Stimulated activated CD4-positive, alpha-beta T cell treated with anti-CD3 and anti-CD28 coated beads, Interleukin-4, amount 100 ng/mL, for 48 hours (primary cell): ENCODE measurements at regions not wholly inside any gene's neighbourhood (a gene's known extent, or its start where the extent isn't known, plus 50 kb on each side); places are given as distances from the start of the nearest gene placed in this dataset.
"Not testable (repeated sequence)": the region's sequence is repeated elsewhere in the genome, so short reads cannot be mapped to it uniquely, and the experiment has no call there.

Experiments used
- DNase-seq, 2 donors: peaks; one replicate each; pipeline ENCODE4 v3.0.0-alpha.2; 2020; ENCODE audit warnings: low read depth in 2 of 2

- DNase-seq = not testable (repeated sequence)
Measured at GRCh38 chr1:2851918-2852317, 50.4 kb upstream of the TTC34 start.

- no peak for DNase-seq
Measured at GRCh38 chr1:2853711-2854110, 52.2 kb upstream of the TTC34 start.

- DNase-seq = no peak
Measured at GRCh38 chr1:2854151-2854550, 52.7 kb upstream of the TTC34 start.

- no peak for DNase-seq
Measured at GRCh38 chr1:2854611-2855010, 53.1 kb upstream of the TTC34 start.

- DNase-seq = no peak
Measured at GRCh38 chr1:2855206-2856065, 53.9 kb upstream of the TTC34 start.

- DNase-seq = no peak
Measured at GRCh38 chr1:2856066-2856390, 54.5 kb upstream of the TTC34 start.

GRCh38 chr1:2856676-2857375 lies 55.3 kb upstream of the TTC34 start:
- no peak for DNase-seq

- no peak for DNase-seq
Measured at GRCh38 chr1:2857521-2857920, 56.0 kb upstream of the TTC34 start.

- no peak for DNase-seq
Measured at GRCh38 chr1:2858676-2859075, 57.2 kb upstream of the TTC34 start.

- DNase-seq = no peak
Measured at GRCh38 chr1:2859219-2859880, 57.9 kb upstream of the TTC34 start.

GRCh38 chr1:2859881-2860430 lies 58.5 kb upstream of the TTC34 start:
- no peak for DNase-seq

- DNase-seq = no peak
Measured at GRCh38 chr1:2860476-2861142, 59.1 kb upstream of the TTC34 start.

- DNase-seq = no peak
Measured at GRCh38 chr1:2861143-2861987, 59.9 kb upstream of the TTC34 start.

GRCh38 chr1:2861988-2862813 lies 60.7 kb upstream of the TTC34 start:
- no peak for DNase-seq

- no peak for DNase-seq
Measured at GRCh38 chr1:2862814-2863647, 61.5 kb upstream of the TTC34 start.

- DNase-seq = no peak
Measured at GRCh38 chr1:2863648-2863963, 62.1 kb upstream of the TTC34 start.

GRCh38 chr1:2864203-2864905 lies 62.9 kb upstream of the TTC34 start:
- no peak for DNase-seq

GRCh38 chr1:2865000-2865399 lies 63.5 kb upstream of the TTC34 start:
- DNase-seq = no peak
